ENCODE measurements at regions not wholly inside any gene's neighbourhood (a gene's known extent, or its start where the extent isn't known, plus 50 kb on each side); places are given as distances from the start of the nearest gene placed in this dataset.

DNA sequence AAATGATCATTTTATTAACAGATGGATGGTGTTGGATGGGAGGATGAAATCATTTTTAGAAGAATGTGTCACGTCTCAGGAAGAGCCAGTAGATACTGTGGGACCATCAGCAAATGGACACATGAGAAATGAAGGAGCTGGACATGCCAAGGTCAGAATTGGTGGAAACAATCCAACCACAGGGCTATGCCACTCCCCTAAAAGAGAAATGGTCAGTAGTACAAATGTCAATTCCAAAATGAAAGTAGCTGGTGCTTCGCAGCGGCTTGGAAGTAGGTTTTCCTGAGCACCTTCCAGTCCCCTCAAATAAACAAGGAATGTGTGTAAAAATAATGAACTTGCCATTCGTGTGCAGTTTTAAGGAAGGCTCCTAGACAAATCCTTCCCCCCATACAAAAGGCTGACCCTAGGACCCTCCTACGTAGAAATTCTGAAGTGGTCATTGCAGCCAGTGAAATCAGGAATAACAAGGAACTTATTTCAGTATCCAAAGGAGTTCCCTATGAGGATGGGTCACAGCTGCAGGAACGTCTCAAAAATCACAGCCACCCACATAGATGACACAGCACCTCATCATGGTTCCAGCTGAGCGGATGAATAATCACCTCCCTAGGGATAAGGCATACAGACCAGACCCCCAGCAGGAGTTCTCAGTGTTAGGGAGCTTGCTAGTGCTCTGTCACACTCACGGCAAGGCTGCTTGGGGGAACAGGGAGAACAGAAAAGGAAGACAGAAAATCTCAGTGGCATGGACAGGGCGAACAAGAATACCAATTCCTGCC, 239.2 kb downstream of the HS3ST3A1 start:
- Histone ChIP-seq H3K27me3 (no peaks in the 10 kb centered on the region), H3K4me3 (no peak overlapping the region), H3K27ac (no peak overlapping the region), H3K9me3 (no peaks in the 10 kb centered on the region), H3K36me3 (no peaks in the 10 kb centered on the region), H3K4me1 (no peaks in the 10 kb centered on the region)
- intact Hi-C loops (cut with DNase I; ENCODE audit: low total_unique reads): no loop called here
- DNase-seq: no peak
- WGBS, 5 donors: 66 to 77% (median 75%) methylated on average over 9 of the region's 9 CpGs
- no peak for TF ChIP-seq EP300 (IDR thresholded peaks at IDR 0.05)
- TF ChIP-seq, protein P1, sequence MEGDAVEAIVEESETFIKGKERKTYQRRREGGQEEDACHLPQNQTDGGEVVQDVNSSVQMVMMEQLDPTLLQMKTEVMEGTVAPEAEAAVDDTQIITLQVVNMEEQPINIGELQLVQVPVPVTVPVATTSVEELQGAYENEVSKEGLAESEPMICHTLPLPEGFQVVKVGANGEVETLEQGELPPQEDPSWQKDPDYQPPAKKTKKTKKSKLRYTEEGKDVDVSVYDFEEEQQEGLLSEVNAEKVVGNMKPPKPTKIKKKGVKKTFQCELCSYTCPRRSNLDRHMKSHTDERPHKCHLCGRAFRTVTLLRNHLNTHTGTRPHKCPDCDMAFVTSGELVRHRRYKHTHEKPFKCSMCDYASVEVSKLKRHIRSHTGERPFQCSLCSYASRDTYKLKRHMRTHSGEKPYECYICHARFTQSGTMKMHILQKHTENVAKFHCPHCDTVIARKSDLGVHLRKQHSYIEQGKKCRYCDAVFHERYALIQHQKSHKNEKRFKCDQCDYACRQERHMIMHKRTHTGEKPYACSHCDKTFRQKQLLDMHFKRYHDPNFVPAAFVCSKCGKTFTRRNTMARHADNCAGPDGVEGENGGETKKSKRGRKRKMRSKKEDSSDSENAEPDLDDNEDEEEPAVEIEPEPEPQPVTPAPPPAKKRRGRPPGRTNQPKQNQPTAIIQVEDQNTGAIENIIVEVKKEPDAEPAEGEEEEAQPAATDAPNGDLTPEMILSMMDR (IDR thresholded peaks at IDR 0.05): no peak
- no peak for TF ChIP-seq POLR2A (IDR thresholded peaks at IDR 0.05)
- TF ChIP-seq POLR2AphosphoS5 (IDR thresholded peaks at IDR 0.05): no peak

DNA sequence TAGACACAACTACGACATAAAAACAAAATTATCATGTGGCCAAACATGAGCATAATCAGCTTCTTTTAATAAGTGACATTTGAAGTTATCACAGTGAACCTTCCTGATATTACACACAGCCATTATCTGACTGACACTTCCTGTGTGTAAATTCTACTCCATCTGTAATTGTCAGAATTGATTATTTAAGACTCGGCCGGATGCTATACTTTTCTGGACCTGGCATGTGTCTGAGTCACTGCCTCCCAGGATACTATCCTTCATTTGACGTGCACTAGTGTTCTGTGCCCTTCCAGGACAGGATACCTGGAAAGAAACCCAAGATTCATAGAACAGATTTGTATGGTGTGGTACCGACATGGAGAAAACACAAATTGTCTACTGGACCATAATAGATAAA, 242.0 kb downstream of the HS3ST3A1 start:
- TF ChIP-seq POLR2A (IDR thresholded peaks at IDR 0.05) (no peak), POLR2AphosphoS5 (IDR thresholded peaks at IDR 0.05) (no peak)
- Histone ChIP-seq H3K36me3 (no peaks in the 10 kb centered on the region), H3K27me3 (no peaks in the 10 kb centered on the region), H3K4me1 (no peaks in the 10 kb centered on the region), H3K9me3 (no peaks in the 10 kb centered on the region), H3K4me3 (no peak overlapping the region), H3K27ac (no peak overlapping the region)
- intact Hi-C loops (cut with DNase I; ENCODE audit: low total_unique reads): no loop called here
- 52 to 67% (median 58%) methylated on average over 5 of the region's 5 CpGs for WGBS, 5 donors
- DNase-seq: no peak

DNA sequence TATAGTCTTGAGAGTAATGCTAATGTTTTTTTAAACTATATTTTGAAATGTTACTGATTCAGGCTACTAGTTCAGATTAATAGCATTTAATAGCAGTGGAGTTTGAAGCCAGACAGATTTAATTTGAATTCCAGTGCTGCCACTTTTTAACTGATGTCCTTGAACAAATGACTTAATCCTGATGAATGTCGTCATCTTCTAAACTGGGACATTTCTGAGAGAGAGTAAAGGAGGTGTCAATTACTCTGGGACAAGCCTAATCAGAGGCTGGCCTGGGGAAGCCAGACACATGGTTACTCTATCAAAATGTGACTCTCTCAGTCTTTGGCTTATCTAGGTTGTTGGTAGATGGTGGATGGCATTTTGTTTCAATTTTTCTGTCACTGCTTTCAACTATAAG, 246.7 kb downstream of the HS3ST3A1 start:
- Histone ChIP-seq H3K27me3 (peaks cover 0 to 8% (median 0%) of the 10 kb centered on the region in 3 donors), H3K36me3 (no peaks in the 10 kb centered on the region), H3K4me3 (no peak overlapping the region), H3K4me1 (no peaks in the 10 kb centered on the region), H3K27ac (no peak overlapping the region), H3K9me3 (no peaks in the 10 kb centered on the region)
- intact Hi-C loops (cut with DNase I; ENCODE audit: low total_unique reads): no loop called here
- TF ChIP-seq, protein P1 (IDR thresholded peaks at IDR 0.05): no peak
- TF ChIP-seq POLR2AphosphoS5 (IDR thresholded peaks at IDR 0.05) (no peak), EP300 (IDR thresholded peaks at IDR 0.05) (no peak), POLR2A (IDR thresholded peaks at IDR 0.05) (no peak)
- 67 to 84% (median 72%) methylated on average over 1 of the region's 1 CpG for WGBS, 5 donors
- no peak for DNase-seq

DNA sequence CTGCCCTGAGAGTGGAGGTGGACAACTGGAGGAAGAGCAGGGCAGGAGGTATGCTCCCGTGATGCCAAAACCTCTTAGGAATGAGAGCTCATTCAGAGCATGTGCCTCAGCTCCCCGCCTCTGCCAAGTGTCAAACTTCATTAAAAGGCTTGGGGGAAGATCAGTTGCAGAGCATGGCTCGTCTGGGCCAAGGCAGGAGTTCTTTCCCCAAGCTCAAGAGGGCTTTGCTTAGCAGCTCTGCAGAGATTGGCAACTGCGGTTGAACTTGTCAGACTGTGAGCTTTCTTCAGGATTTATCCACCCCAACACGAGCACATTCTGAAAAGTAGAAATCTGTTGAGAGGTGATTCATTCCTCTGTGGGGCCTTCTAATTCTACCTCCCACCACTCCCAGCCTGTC, 248.1 kb downstream of the HS3ST3A1 start:
- Histone ChIP-seq H3K9me3 (no peaks in the 10 kb centered on the region), H3K27ac (no peak overlapping the region), H3K27me3 (peaks cover 0 to 8% (median 0%) of the 10 kb centered on the region in 3 donors), H3K4me3 (no peak overlapping the region), H3K36me3 (no peaks in the 10 kb centered on the region), H3K4me1 (no peaks in the 10 kb centered on the region)
- peak in 1 of 2 donors; percentile 29 for DNase-seq
- intact Hi-C loops (cut with DNase I; ENCODE audit: low total_unique reads): no loop called here
- TF ChIP-seq, protein P1 (IDR thresholded peaks at IDR 0.05): no peak
- TF ChIP-seq POLR2AphosphoS5 (IDR thresholded peaks at IDR 0.05): no peak
- no peak for TF ChIP-seq EP300 (IDR thresholded peaks at IDR 0.05)
- TF ChIP-seq POLR2A (IDR thresholded peaks at IDR 0.05): no peak
- WGBS, 5 donors: 35 to 67% (median 58%) methylated on average over 4 to 5 of the region's 5 CpGs

Measured in stomach (tissue), 8 donors.